Esophagus squamous epithelium (tissue), 5 donors: ENCODE measurements at regions not wholly inside any gene's neighbourhood (a gene's known extent, or its start where the extent isn't known, plus 50 kb on each side); places are given as distances from the start of the nearest gene placed in this dataset.

Source experiments
- DNase-seq: peaks from one replicate; lab custom pipeline; 2025; lab: John Stamatoyannopoulos, UW
- H3K27ac ChIP-seq, 4 donors: fragments of 200-600 bp; sonication (generic); one replicate each; pipeline ENCODE4 v1.5.1; 2016 to 2019; ENCODE audit warnings: mild to moderate bottlenecking in 1 of 4
- H3K27me3 ChIP-seq, 4 donors: fragments of 200-600 bp; sonication (generic); 1 replicate in 3 of 4; 2 replicates in 1 of 4; pipeline versions ENCODE4 v1.5.1 to v1.6.0; 2017 to 2021; ENCODE audit warnings: antibody characterized with exemption in 1 of 4
- H3K36me3 ChIP-seq, 3 donors: fragments of 200-600 bp; sonication (generic); one replicate each; pipeline ENCODE4 v1.5.1; 2016 to 2019
- H3K4me1 ChIP-seq, 3 donors: fragments of 200-600 bp; sonication (generic); one replicate each; pipeline ENCODE4 v1.5.1; 2017 to 2019
- H3K4me3 ChIP-seq, 4 donors: fragments of 200-600 bp; sonication (generic); 1 replicate in 3 of 4; 2 replicates in 1 of 4; pipeline ENCODE4 v1.5.1; 2016 to 2019; ENCODE audit warnings: mild to moderate bottlenecking in 2 of 4, moderate library complexity in 1 of 4
- H3K9me3 ChIP-seq, 3 donors: fragments of 200-600 bp; sonication (generic); one replicate each; pipeline ENCODE4 v1.5.1; 2016 to 2019
- POLR2A ChIP-seq, 4 donors: fragments of 450-650 bp; IDR thresholded peaks; one replicate each; pipeline ENCODE4 v1.6.1; 2017; ENCODE audit warnings: antibody characterized with exemption in 4 of 4, mild to moderate bottlenecking in 4 of 4, moderate library complexity in 3 of 4
- WGBS, 2 donors: methylation state at CpG; one replicate each; pipeline ENCODE4 v1.1.5; 2018; 5-methylcytosine and 5-hydroxymethylcytosine counted together
- intact Hi-C: fragments of 100-400 bp; cut with DNase I; formaldehyde crosslinking; loops from one replicate; pipeline ENCODE4 v1.15.0; 2022
- TF ChIP-seq, protein P1 (sequence below), 6 experiments: fragments of 450-650 bp in 4 of 6; fragments of 200-600 bp in 2 of 6; sonication (generic) in 2 of 6; IDR thresholded peaks; one replicate each; pipeline ENCODE4 v1.5.1; 2016 to 2019; ENCODE audit warnings: antibody characterized with exemption in 6 of 6, mild to moderate bottlenecking in 4 of 6, moderate library complexity in 4 of 6
- donor health status: DM: yes; HTN: yes; CAD: no.

DNA sequence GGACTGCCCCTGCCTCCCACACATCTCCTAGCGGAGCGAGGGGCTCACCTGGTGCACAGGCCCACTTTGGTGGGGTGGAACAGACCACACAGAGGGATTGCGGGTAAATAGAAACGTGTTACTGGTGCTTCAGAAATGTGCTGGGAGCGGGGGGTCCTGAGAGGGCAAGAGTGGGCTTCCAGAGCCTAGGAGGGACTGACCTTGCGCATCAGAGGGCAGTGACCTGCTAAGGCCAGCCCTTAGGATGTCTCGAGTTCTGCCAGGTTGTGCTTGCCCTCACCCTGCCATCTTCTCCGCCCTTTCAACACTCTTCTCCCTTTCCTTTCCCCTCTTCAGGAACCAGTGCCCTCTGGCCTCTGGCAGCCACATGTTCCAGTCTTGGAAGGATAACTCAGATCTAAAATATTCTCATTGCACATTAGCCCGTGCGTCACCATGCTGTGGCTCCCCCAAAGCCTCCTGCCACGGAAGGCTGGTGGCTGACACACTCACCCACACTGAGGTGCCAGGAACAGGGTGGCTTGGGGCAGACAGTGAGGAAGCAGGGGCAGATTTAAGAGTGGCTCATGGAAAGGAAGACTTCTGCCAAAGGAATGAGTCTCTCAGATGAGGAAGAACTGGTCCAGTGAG is 89.6 kb downstream of the MCFD2 start:
- 92 to 94% methylated on average over 9 to 11 of the region's 11 CpGs for WGBS, 2 donors
- DNase-seq = no peak
- intact Hi-C loops = no loop called here

DNA sequence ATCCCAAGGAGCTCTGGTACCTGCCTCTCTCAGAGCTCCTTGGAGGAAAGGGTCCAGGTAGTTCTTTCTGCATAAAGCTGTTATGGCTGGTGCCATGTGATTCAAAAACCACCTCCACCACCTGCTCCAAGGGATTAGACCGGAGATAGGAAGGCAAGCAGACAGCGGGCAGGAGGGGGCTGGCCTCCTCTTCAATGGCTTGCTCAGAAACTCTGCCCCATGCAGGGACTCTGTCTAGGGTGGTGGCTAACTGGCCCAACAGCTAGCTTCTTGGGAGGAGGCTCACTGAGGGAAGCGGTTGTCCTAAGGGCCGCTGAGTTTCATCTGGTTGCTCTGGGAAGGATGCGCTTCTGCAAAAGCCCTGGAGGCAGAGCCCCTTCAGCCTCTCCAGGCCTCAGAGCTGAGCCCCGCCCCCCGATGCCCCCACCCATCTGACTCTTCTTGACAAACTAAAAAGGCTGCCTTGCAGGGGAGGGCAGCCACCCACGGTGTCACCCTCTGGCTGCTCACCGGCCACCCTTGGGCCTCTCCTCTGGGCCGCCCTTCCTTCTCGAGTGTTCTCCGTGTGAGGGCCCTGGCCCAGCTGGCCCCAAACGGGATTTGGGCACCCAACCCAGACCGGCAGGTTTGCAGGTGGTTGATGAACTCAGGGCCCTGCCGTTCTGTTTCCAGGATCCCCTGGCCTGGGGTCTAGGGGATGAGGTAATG is 90.2 kb downstream of the MCFD2 start:
- Histone ChIP-seq H3K4me3 (no peak overlapping the region), H3K9me3 (no peaks in the 10 kb centered on the region), H3K27ac (no peak overlapping the region), H3K36me3 (no peaks in the 10 kb centered on the region), H3K27me3 (no peaks in the 10 kb centered on the region), H3K4me1 (no peaks in the 10 kb centered on the region)
- DNase-seq = no peak
- WGBS, 2 donors = 93 to 98% methylated on average over 3 to 5 of the region's 15 CpGs
- TF ChIP-seq, protein P1, sequence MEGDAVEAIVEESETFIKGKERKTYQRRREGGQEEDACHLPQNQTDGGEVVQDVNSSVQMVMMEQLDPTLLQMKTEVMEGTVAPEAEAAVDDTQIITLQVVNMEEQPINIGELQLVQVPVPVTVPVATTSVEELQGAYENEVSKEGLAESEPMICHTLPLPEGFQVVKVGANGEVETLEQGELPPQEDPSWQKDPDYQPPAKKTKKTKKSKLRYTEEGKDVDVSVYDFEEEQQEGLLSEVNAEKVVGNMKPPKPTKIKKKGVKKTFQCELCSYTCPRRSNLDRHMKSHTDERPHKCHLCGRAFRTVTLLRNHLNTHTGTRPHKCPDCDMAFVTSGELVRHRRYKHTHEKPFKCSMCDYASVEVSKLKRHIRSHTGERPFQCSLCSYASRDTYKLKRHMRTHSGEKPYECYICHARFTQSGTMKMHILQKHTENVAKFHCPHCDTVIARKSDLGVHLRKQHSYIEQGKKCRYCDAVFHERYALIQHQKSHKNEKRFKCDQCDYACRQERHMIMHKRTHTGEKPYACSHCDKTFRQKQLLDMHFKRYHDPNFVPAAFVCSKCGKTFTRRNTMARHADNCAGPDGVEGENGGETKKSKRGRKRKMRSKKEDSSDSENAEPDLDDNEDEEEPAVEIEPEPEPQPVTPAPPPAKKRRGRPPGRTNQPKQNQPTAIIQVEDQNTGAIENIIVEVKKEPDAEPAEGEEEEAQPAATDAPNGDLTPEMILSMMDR (IDR thresholded peaks at IDR 0.05) = no peak
- no peak for TF ChIP-seq POLR2A (IDR thresholded peaks at IDR 0.05)
- intact Hi-C loops = no loop called here

More for the DNA sequence above, 89.6 kb downstream of the MCFD2 start:
- no peak for TF ChIP-seq POLR2A (IDR thresholded peaks at IDR 0.05)
- TF ChIP-seq, protein P1 (IDR thresholded peaks at IDR 0.05) = no peak
- H3K36me3 ChIP-seq = no peaks in the 10 kb centered on the region
- H3K4me3 ChIP-seq = no peak overlapping the region
- no peaks in the 10 kb centered on the region for H3K9me3 ChIP-seq
- no peak overlapping the region for H3K27ac ChIP-seq
- no peaks in the 10 kb centered on the region for H3K27me3 ChIP-seq
- no peaks in the 10 kb centered on the region for H3K4me1 ChIP-seq

DNA sequence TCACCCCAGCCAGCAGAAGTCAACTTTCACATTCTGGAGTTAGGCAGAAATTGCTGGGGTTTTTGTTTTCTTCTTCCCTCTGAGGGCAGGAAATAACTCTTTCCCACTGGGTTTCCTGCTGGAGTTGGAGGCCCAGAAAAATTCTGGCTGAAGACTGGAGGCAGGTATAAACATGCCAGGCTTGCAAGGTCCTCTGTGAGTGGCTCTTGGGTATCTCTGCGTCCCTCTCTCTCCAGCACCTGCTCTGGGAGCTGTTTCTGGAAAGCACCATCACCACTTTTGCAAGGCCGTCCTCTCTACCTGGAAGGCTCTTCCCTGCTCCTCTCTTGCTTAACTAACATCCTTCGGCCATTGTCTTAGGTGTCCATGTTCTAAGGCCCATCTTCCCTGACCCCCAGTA is 91.0 kb downstream of the MCFD2 start:
- intact Hi-C loops = no loop called here
- Histone ChIP-seq H3K9me3 (no peaks in the 10 kb centered on the region), H3K4me3 (no peak overlapping the region), H3K27me3 (no peaks in the 10 kb centered on the region), H3K36me3 (no peaks in the 10 kb centered on the region), H3K27ac (no peak overlapping the region), H3K4me1 (no peaks in the 10 kb centered on the region)
- no peak for DNase-seq
- TF ChIP-seq POLR2A (IDR thresholded peaks at IDR 0.05) = no peak
- TF ChIP-seq, protein P1 (IDR thresholded peaks at IDR 0.05) = no peak
- WGBS, 2 donors = 83 to 87% methylated on average over 3 of the region's 3 CpGs

DNA sequence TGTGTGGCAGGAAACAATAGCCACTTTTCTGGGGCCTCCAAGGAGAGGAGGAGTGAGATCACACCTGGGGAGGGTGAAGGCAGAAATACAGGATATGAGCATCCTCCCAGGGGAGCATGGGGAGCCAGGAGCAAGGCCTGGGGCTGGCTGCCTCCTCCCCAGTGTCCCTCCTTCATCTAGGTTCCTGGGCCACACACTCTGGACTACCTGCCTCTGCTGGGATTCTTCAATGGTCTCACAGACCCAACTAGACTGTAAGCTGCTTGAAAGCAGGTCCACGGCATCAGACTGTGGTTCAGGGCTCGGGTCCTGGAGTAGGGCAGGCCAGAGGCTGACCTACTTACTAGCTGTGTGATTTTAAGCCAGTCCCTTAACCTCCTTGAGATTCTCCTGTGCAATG is 94.0 kb downstream of the MCFD2 start:
- peaks cover 3 to 24% (median 21%) of the 10 kb centered on the region in 3 donors for H3K4me1 ChIP-seq
- 87% methylated on average over 2 of the region's 2 CpGs; no CpG with 5 or more reads in 1 of the 2 donors for WGBS, 2 donors
- DNase-seq = no peak
- H3K27ac ChIP-seq = no peak overlapping the region
- intact Hi-C loops = no loop called here
- no peaks in the 10 kb centered on the region for H3K9me3 ChIP-seq
- no peak overlapping the region for H3K4me3 ChIP-seq
- no peaks in the 10 kb centered on the region for H3K36me3 ChIP-seq
- TF ChIP-seq POLR2A (IDR thresholded peaks at IDR 0.05) = no peak
- TF ChIP-seq, protein P1 (IDR thresholded peaks at IDR 0.05) = no peak
- H3K27me3 ChIP-seq = no peaks in the 10 kb centered on the region

DNA sequence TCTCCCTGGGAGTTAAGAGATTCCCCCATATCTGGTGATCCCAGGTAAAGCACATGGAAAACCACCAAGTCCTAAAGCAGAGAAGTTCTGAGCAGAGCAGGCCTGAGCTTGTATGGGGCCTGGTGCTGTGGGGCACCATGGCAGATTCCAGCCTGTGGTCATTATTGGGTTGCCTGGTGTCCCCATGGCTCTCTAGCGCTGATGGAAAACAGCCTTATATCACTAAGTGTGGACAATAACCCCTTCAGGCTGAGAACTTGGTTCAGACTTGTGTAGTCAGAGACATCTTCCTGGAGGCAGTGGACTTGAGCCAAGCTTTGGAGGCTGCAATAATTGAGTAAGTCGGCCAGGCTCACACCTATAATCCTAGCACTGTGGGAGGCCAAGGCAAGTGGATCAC is 96.8 kb downstream of the MCFD2 start:
- 69 to 70% methylated on average over 2 of the region's 2 CpGs for WGBS, 2 donors
- no peak for TF ChIP-seq POLR2A (IDR thresholded peaks at IDR 0.05)
- TF ChIP-seq, protein P1 (IDR thresholded peaks at IDR 0.05) = no peak
- Histone ChIP-seq H3K9me3 (no peaks in the 10 kb centered on the region), H3K27me3 (no peaks in the 10 kb centered on the region), H3K4me1 (peaks cover 3 to 38% (median 30%) of the 10 kb centered on the region in 3 donors), H3K36me3 (no peaks in the 10 kb centered on the region), H3K4me3 (no peak overlapping the region), H3K27ac (peak overlapping the region; percentile 36 to 80 (median 72))
- DNase-seq = no peak
- intact Hi-C loops = no loop called here
